Smooth muscle cell (in vitro differentiated cells): ENCODE measurements at regions not wholly inside any gene's neighbourhood (a gene's known extent, or its start where the extent isn't known, plus 50 kb on each side); places are given as distances from the start of the nearest gene placed in this dataset.
A peak's percentile ranks its signal among the peaks of the same experiment; 100 is the strongest.

Source experiments
- DNase-seq: peaks from one replicate; lab custom pipeline; 2025; ENCODE audit not compliant: unreplicated experiment; lab: John Stamatoyannopoulos, UW
- H2AFZ ChIP-seq: fragments of 200-600 bp; sonication (generic); 2 replicates; pipeline ENCODE4 v1.6.0; 2016; ENCODE audit warnings: antibody characterized with exemption, low read depth, mild to moderate bottlenecking
- H3F3A ChIP-seq: fragments of 200-600 bp; sonication (generic); 2 replicates; pipeline ENCODE4 v1.6.0; 2017; ENCODE audit warnings: antibody characterized with exemption, low read depth
- H3K27ac ChIP-seq: fragments of 200-600 bp; sonication (generic); 2 replicates; pipeline ENCODE4 v1.5.1; 2016; ENCODE audit warnings: low read depth, mild to moderate bottlenecking
- H3K27me3 ChIP-seq: fragments of 200-600 bp; sonication (generic); 2 replicates; pipeline ENCODE4 v1.6.1; 2016; ENCODE audit warnings: low read depth, mild to moderate bottlenecking
- H3K36me3 ChIP-seq: fragments of 200-600 bp; sonication (generic); 2 replicates; pipeline ENCODE4 v1.5.1; 2016; ENCODE audit warnings: low read depth
- H3K4me1 ChIP-seq: fragments of 200-600 bp; sonication (generic); 2 replicates; pipeline ENCODE4 v1.5.1; 2016; ENCODE audit warnings: low read depth
- H3K4me2 ChIP-seq: fragments of 200-600 bp; sonication (generic); 2 replicates; pipeline ENCODE4 v1.6.0; 2016; ENCODE audit warnings: mild to moderate bottlenecking
- H3K4me3 ChIP-seq: fragments of 200-600 bp; sonication (generic); 2 replicates; pipeline ENCODE4 v1.5.1; 2016; ENCODE audit warnings: mild to moderate bottlenecking
- H3K79me2 ChIP-seq: fragments of 200-600 bp; sonication (generic); 2 replicates; pipeline ENCODE4 v1.6.0; 2016; ENCODE audit warnings: low read depth, mild to moderate bottlenecking
- H3K9ac ChIP-seq: fragments of 200-600 bp; sonication (generic); 2 replicates; pipeline ENCODE4 v1.6.0; 2016; ENCODE audit warnings: low read depth
- H3K9me3 ChIP-seq: fragments of 200-600 bp; sonication (generic); replicated peaks from 2 replicates; pipeline ENCODE4 v1.5.1; 2016; ENCODE audit warnings: low read depth
- H4K20me1 ChIP-seq: fragments of 200-600 bp; sonication (generic); 2 replicates; pipeline ENCODE4 v1.6.0; 2016; ENCODE audit warnings: low read depth
- WGBS: methylation state at CpG from one replicate; pipeline ENCODE4 v1.1.7; 2016; ENCODE audit warnings: low lambda C conversion rate; 5-methylcytosine and 5-hydroxymethylcytosine counted together
- TF ChIP-seq, protein P1 (sequence below): fragments of 200-600 bp; sonication (generic); IDR thresholded peaks from 2 replicates; pipeline ENCODE4 v1.5.1; 2017; ENCODE audit warnings: borderline replicate concordance, mild to moderate bottlenecking, antibody characterized with exemption; ENCODE audit not compliant: insufficient read depth, poor library complexity, severe bottlenecking

DNA sequence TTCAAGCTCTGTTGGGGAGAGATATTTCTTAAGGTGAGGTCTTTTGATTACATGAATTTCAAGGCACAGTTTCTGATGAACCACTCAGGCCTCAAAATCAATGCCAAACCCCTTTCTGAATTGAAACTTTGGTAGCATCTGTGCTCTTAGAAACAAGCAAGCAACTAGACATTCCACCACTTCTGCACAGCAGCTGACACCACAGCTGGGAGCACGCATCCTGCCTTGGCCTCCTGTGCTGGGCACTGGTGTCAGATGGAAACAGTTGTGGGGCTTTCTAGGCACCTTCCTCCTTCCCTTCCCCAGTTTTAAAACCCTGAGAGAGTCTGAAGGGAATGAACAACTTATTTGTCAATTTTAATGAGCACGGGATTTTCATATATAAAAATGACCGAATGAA lies 360.2 kb downstream of the ADGRL2 start:
- H3K79me2 ChIP-seq: no peaks in the 10 kb centered on the region
- no peaks in the 10 kb centered on the region for H3K9me3 ChIP-seq
- no peaks in the 10 kb centered on the region for H3K36me3 ChIP-seq
- H3K4me2 ChIP-seq: no peak overlapping the region
- H3K27ac ChIP-seq: no peak overlapping the region
- H3K4me3 ChIP-seq: no peak overlapping the region
- WGBS: 93% methylated on average over 3 of the region's 3 CpGs
- no peaks in the 10 kb centered on the region for H3F3A ChIP-seq
- no peaks in the 10 kb centered on the region for H4K20me1 ChIP-seq
- H3K4me1 ChIP-seq: no peaks in the 10 kb centered on the region
- TF ChIP-seq, protein P1, sequence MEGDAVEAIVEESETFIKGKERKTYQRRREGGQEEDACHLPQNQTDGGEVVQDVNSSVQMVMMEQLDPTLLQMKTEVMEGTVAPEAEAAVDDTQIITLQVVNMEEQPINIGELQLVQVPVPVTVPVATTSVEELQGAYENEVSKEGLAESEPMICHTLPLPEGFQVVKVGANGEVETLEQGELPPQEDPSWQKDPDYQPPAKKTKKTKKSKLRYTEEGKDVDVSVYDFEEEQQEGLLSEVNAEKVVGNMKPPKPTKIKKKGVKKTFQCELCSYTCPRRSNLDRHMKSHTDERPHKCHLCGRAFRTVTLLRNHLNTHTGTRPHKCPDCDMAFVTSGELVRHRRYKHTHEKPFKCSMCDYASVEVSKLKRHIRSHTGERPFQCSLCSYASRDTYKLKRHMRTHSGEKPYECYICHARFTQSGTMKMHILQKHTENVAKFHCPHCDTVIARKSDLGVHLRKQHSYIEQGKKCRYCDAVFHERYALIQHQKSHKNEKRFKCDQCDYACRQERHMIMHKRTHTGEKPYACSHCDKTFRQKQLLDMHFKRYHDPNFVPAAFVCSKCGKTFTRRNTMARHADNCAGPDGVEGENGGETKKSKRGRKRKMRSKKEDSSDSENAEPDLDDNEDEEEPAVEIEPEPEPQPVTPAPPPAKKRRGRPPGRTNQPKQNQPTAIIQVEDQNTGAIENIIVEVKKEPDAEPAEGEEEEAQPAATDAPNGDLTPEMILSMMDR: no peak
- no peak overlapping the region for H2AFZ ChIP-seq
- H3K27me3 ChIP-seq: no peaks in the 10 kb centered on the region
- no peak for DNase-seq
- H3K9ac ChIP-seq: no peak overlapping the region

DNA sequence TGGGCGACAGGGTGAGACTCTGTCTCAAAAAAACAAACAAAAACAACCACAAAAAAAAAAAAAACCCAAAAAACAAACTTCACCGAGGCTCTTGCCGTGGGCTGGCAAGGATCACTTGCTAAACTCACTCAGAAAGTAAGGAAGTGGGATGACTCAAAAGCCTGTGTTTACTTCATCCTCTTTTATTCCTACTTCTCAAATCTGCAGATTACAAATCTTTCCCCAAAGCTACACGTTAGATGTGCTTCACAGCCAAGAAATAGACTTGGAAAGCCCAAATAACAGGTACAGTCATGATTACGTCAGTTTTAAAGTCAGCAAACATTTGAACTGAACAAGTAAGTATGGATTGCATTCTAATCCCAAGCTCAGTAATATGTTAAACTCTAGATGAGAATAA lies 359.3 kb downstream of the ADGRL2 start:
- TF ChIP-seq, protein P1: no peak
- WGBS: 29% methylated on average over 5 of the region's 5 CpGs

DNA sequence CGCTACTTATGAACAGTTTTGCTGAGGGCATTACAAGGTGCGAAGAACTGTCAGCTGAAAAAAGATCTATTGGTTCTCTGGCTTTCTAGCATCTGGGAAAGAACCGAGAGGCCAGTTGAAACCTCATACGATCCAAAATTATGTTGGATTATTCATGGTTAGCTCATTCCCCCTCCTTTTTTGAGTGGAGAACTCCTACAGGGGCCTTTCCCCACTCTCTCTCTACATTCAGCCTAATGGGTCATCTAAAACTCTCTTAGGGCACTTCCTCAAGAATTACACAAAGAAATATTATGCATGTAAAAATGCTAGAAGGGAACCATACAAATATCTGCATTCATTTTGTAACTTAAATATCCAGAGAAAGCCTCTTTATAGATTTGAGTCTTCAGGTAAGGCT lies 358.2 kb downstream of the ADGRL2 start:
- WGBS: 93% methylated on average over 4 of the region's 4 CpGs
- H3K9ac ChIP-seq: no peak overlapping the region
- TF ChIP-seq, protein P1: no peak

More for the DNA sequence above, 359.3 kb downstream of the ADGRL2 start:
- Histone ChIP-seq H3K9me3 (no peaks in the 10 kb centered on the region), H3F3A (no peaks in the 10 kb centered on the region), H3K4me1 (no peaks in the 10 kb centered on the region), H2AFZ (no peak overlapping the region), H3K4me2 (no peak overlapping the region), H3K27me3 (no peaks in the 10 kb centered on the region), H3K36me3 (no peaks in the 10 kb centered on the region), H3K9ac (no peak overlapping the region), H4K20me1 (no peaks in the 10 kb centered on the region), H3K4me3 (no peak overlapping the region), H3K79me2 (no peaks in the 10 kb centered on the region), H3K27ac (no peak overlapping the region)
- DNase-seq: no peak

DNA sequence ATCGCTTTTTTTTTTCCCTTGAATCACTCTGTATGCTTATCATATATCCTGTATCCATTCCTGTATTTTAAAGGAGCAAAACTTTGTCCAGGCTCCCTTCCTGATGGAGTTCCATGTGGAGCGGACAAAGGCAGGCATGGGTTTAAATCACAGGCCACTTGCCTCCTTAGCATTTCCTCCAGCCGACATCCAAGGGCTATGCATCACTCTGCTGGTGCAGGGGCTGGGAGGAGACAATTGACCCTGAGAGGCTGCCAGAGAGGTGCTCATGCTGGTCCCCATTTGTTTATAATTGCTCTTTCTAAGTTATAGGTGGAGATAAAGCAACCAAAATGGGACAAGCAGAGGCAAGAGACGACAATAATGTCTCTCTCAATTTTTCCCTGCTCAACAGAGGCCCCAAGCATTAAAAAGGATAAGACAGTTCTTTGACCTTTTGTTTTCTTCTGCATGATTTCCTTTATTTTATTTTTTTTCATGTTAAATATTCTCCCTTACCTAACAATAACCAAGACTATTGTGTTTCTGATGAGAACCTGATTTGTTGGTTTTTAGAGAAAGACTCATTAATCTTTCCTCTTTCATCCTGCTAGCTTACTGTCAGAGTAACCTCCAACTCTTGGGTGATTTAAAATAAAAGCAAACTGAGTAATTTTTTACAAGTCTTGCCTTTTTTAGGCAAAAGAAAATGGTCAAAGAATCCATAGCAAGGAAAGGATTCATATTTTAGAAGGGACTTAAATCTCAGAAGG lies 353.7 kb downstream of the ADGRL2 start:
- H4K20me1 ChIP-seq: no peaks in the 10 kb centered on the region
- H3K27me3 ChIP-seq: no peaks in the 10 kb centered on the region
- H3K9ac ChIP-seq: no peak overlapping the region
- H2AFZ ChIP-seq: peak overlapping the region; percentile 16
- no peak overlapping the region for H3K27ac ChIP-seq
- H3F3A ChIP-seq: no peaks in the 10 kb centered on the region
- no peak overlapping the region for H3K4me3 ChIP-seq
- no peaks in the 10 kb centered on the region for H3K79me2 ChIP-seq
- TF ChIP-seq, protein P1: no peak
- H3K4me2 ChIP-seq: no peak overlapping the region
- WGBS: 70% methylated on average over 4 of the region's 4 CpGs
- peaks cover 11% of the 10 kb centered on the region for H3K4me1 ChIP-seq
- H3K36me3 ChIP-seq: no peaks in the 10 kb centered on the region
- DNase-seq: no peak
- no peaks in the 10 kb centered on the region for H3K9me3 ChIP-seq

More for the DNA sequence above, 358.2 kb downstream of the ADGRL2 start:
- H3K4me2 ChIP-seq: no peak overlapping the region
- H3F3A ChIP-seq: no peaks in the 10 kb centered on the region
- H4K20me1 ChIP-seq: no peaks in the 10 kb centered on the region
- H3K27me3 ChIP-seq: no peaks in the 10 kb centered on the region
- H2AFZ ChIP-seq: no peak overlapping the region
- no peak for DNase-seq
- no peaks in the 10 kb centered on the region for H3K79me2 ChIP-seq
- H3K4me1 ChIP-seq: peaks cover 4% of the 10 kb centered on the region
- no peaks in the 10 kb centered on the region for H3K9me3 ChIP-seq
- H3K36me3 ChIP-seq: no peaks in the 10 kb centered on the region
- no peak overlapping the region for H3K27ac ChIP-seq
- H3K4me3 ChIP-seq: no peak overlapping the region
